ENCODE measurements at regions not wholly inside any gene's neighbourhood (a gene's known extent, or its start where the extent isn't known, plus 50 kb on each side); places are given as distances from the start of the nearest gene placed in this dataset.

DNA sequence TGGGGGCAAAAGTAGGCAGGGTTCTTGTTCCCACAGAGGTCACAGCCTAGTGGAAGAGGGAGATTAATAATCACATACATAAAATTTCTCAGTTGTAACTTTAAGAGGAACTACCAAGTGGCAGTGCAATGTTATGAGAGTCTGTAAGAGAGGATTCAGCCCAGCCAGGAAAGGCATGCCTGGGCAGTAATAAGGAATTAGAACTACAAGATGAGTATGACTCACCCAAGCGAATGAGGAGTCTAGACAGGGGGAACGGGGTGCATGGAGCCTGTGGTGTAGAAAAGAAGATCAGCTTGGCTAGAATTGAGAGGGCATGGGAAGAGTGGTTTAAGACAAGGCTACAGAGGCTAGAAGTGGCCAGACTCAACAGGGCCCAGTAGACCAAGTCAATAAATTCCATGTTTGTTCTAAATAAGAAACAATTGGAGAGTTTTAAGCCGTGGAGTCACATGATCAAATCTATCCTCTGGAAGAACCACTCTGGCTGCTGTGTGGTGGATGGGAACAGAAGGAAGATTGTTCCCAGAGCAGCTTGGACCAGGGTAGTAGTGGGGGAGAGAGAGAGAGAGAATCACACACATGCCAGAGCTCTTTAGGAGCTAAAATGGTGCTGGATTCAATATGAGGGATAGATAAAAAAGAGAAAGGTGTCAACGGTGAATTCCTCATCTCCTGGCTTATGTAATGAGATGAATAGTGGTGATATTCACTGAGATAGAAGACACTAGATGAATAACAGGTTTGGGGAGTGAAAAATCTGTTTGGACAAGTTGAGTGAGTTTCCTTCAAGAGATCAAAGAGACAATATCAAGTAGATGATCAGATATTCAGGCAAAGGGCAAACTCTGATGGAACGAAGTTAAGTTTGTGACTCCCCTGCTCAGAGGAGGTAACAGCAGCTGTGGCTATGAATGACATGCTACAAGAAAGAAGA lies 265.1 kb downstream of the FGFR2 start:
- TF ChIP-seq, protein P1, sequence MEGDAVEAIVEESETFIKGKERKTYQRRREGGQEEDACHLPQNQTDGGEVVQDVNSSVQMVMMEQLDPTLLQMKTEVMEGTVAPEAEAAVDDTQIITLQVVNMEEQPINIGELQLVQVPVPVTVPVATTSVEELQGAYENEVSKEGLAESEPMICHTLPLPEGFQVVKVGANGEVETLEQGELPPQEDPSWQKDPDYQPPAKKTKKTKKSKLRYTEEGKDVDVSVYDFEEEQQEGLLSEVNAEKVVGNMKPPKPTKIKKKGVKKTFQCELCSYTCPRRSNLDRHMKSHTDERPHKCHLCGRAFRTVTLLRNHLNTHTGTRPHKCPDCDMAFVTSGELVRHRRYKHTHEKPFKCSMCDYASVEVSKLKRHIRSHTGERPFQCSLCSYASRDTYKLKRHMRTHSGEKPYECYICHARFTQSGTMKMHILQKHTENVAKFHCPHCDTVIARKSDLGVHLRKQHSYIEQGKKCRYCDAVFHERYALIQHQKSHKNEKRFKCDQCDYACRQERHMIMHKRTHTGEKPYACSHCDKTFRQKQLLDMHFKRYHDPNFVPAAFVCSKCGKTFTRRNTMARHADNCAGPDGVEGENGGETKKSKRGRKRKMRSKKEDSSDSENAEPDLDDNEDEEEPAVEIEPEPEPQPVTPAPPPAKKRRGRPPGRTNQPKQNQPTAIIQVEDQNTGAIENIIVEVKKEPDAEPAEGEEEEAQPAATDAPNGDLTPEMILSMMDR (IDR thresholded peaks at IDR 0.05; ENCODE audit: insufficient read depth, low read length, poor library complexity, severe bottlenecking), result no peak
- no peak for TF ChIP-seq EZH2phosphoT487 (conservative IDR thresholded peaks at IDR 0.05; ENCODE audit: low read length)
